ENCODE measurements at regions not wholly inside any gene's neighbourhood (a gene's known extent, or its start where the extent isn't known, plus 50 kb on each side); places are given as distances from the start of the nearest gene placed in this dataset.

GRCh38 chr2:101597347-101597944 lies 100.1 kb upstream of the MAP4K4 start:
- TF ChIP-seq ZNF274 (IDR thresholded peaks at IDR 0.05; ENCODE audit: low read depth, low read length) (no peak), SUZ12 (IDR thresholded peaks at IDR 0.05; ENCODE audit: extremely low read depth, insufficient read depth, insufficient read length) (no peak), YY1 (IDR thresholded peaks at IDR 0.05; ENCODE audit: insufficient read depth, insufficient read length) (no peak)

Measured in NT2/D1 (cell line).